ENCODE measurements at regions not wholly inside any gene's neighbourhood (a gene's known extent, or its start where the extent isn't known, plus 50 kb on each side); places are given as distances from the start of the nearest gene placed in this dataset.

- H3K27ac Mint-ChIP-seq: no peak overlapping the region
- peaks cover 37 to 46% of the 10 kb centered on the region in 2 donors for H3K27me3 Mint-ChIP-seq
- peaks cover 4 to 6% of the 10 kb centered on the region in 2 donors for H3K4me1 Mint-ChIP-seq (ENCODE audit: low read depth in 2 of 2)
- H3K36me3 Mint-ChIP-seq (ENCODE audit: insufficient read depth): no peaks in the 10 kb centered on the region
- DNase-seq (no peak), ATAC-seq (replicated peaks) (no peak)
- no peak overlapping the region for H3K4me3 Mint-ChIP-seq
- H3K9me3 Mint-ChIP-seq: peaks cover 0 to 4% of the 10 kb centered on the region in 2 donors
Measured at GRCh38 chr9:86668488-86668887, 278.8 kb downstream of the GAS1 start.

GRCh38 chr9:86667307-86667706 is 280.0 kb downstream of the GAS1 start:
- ATAC-seq (replicated peaks) (no peak), DNase-seq (no peak)
- no peak overlapping the region for H3K4me3 Mint-ChIP-seq
- H3K27me3 Mint-ChIP-seq: peaks cover 41 to 46% of the 10 kb centered on the region in 2 donors
- peaks cover 4 to 6% of the 10 kb centered on the region in 2 donors for H3K4me1 Mint-ChIP-seq (ENCODE audit: low read depth in 2 of 2)
- H3K36me3 Mint-ChIP-seq (ENCODE audit: insufficient read depth): no peaks in the 10 kb centered on the region
- H3K9me3 Mint-ChIP-seq: peaks cover 0 to 4% of the 10 kb centered on the region in 2 donors
- H3K27ac Mint-ChIP-seq: no peak overlapping the region

- Mint-ChIP-seq H3K27ac (no peak overlapping the region), H3K4me1 (ENCODE audit: low read depth in 2 of 2) (peaks cover 6 to 8% of the 10 kb centered on the region in 2 donors), H3K9me3 (peaks cover 0 to 4% of the 10 kb centered on the region in 2 donors), H3K4me3 (no peak overlapping the region), H3K27me3 (peaks cover 43% of the 10 kb centered on the region in 2 donors), H3K36me3 (ENCODE audit: insufficient read depth) (no peaks in the 10 kb centered on the region)
- no peak for DNase-seq
- no peak for ATAC-seq (replicated peaks)
Measured at GRCh38 chr9:86665416-86665815, 281.9 kb downstream of the GAS1 start.

- no peak for DNase-seq
- peaks cover 12 to 13% of the 10 kb centered on the region in 2 donors for H3K4me1 Mint-ChIP-seq (ENCODE audit: low read depth in 2 of 2)
- H3K36me3 Mint-ChIP-seq (ENCODE audit: insufficient read depth): no peaks in the 10 kb centered on the region
- peaks cover 0 to 4% of the 10 kb centered on the region in 2 donors for H3K9me3 Mint-ChIP-seq
- ATAC-seq (replicated peaks): no peak
- H3K4me3 Mint-ChIP-seq: no peak overlapping the region
- no peak overlapping the region for H3K27ac Mint-ChIP-seq
- peaks cover 38 to 43% of the 10 kb centered on the region in 2 donors for H3K27me3 Mint-ChIP-seq
Measured at GRCh38 chr9:86664603-86665002, 282.7 kb downstream of the GAS1 start.

GRCh38 chr9:86663905-86664304 is 283.4 kb downstream of the GAS1 start:
- ATAC-seq (replicated peaks): no peak
- Mint-ChIP-seq H3K9me3 (peaks cover 0 to 4% of the 10 kb centered on the region in 2 donors), H3K36me3 (ENCODE audit: insufficient read depth) (no peaks in the 10 kb centered on the region), H3K27me3 (peaks cover 33 to 38% of the 10 kb centered on the region in 2 donors), H3K4me3 (no peak overlapping the region), H3K27ac (no peak overlapping the region), H3K4me1 (ENCODE audit: low read depth in 2 of 2) (peaks cover 12 to 13% of the 10 kb centered on the region in 2 donors)
- DNase-seq: no peak

GRCh38 chr9:86662890-86663468 is 284.3 kb downstream of the GAS1 start:
- Mint-ChIP-seq H3K4me1 (ENCODE audit: low read depth in 2 of 2) (peaks cover 12 to 13% of the 10 kb centered on the region in 2 donors), H3K27me3 (peaks cover 32 to 38% of the 10 kb centered on the region in 2 donors), H3K4me3 (no peak overlapping the region), H3K27ac (no peak overlapping the region), H3K9me3 (peaks cover 0 to 4% of the 10 kb centered on the region in 2 donors), H3K36me3 (ENCODE audit: insufficient read depth) (no peaks in the 10 kb centered on the region)
- DNase-seq (no peak), ATAC-seq (replicated peaks) (no peak)

GRCh38 chr9:86660146-86660943 is 287.0 kb downstream of the GAS1 start:
- Mint-ChIP-seq H3K4me1 (ENCODE audit: low read depth in 2 of 2) (peaks cover 6 to 9% of the 10 kb centered on the region in 2 donors), H3K27me3 (peaks cover 21 to 32% of the 10 kb centered on the region in 2 donors), H3K9me3 (no peaks in the 10 kb centered on the region), H3K36me3 (ENCODE audit: insufficient read depth) (no peaks in the 10 kb centered on the region), H3K4me3 (no peak overlapping the region), H3K27ac (no peak overlapping the region)
- no peak for DNase-seq
- no peak for ATAC-seq (replicated peaks)

- no peaks in the 10 kb centered on the region for H3K36me3 Mint-ChIP-seq (ENCODE audit: insufficient read depth)
- no peak for DNase-seq
- no peaks in the 10 kb centered on the region for H3K9me3 Mint-ChIP-seq
- no peak overlapping the region for H3K27ac Mint-ChIP-seq
- no peak overlapping the region for H3K4me3 Mint-ChIP-seq
- peaks cover 6 to 9% of the 10 kb centered on the region in 2 donors for H3K4me1 Mint-ChIP-seq (ENCODE audit: low read depth in 2 of 2)
- no peak for ATAC-seq (replicated peaks)
- H3K27me3 Mint-ChIP-seq: peaks cover 14 to 23% of the 10 kb centered on the region in 2 donors
Measured at GRCh38 chr9:86659413-86660046, 287.8 kb downstream of the GAS1 start.

- Mint-ChIP-seq H3K9me3 (no peaks in the 10 kb centered on the region), H3K4me1 (ENCODE audit: low read depth in 2 of 2) (peaks cover 3 to 4% of the 10 kb centered on the region in 2 donors), H3K27me3 (peaks cover 29 to 35% of the 10 kb centered on the region in 2 donors), H3K36me3 (ENCODE audit: insufficient read depth) (no peaks in the 10 kb centered on the region), H3K4me3 (no peak overlapping the region), H3K27ac (no peak overlapping the region)
- DNase-seq (no peak), ATAC-seq (replicated peaks) (no peak)
Measured at GRCh38 chr9:86655147-86655546, 292.2 kb downstream of the GAS1 start.

- ATAC-seq (replicated peaks) (no peak), DNase-seq (no peak)
- Mint-ChIP-seq H3K36me3 (ENCODE audit: insufficient read depth) (no peaks in the 10 kb centered on the region), H3K4me3 (no peak overlapping the region), H3K27me3 (peaks cover 29% of the 10 kb centered on the region in 2 donors), H3K9me3 (no peaks in the 10 kb centered on the region), H3K27ac (no peak overlapping the region), H3K4me1 (ENCODE audit: low read depth in 2 of 2) (no peaks in the 10 kb centered on the region)
Measured at GRCh38 chr9:86653466-86653865, 293.8 kb downstream of the GAS1 start.

- ATAC-seq (replicated peaks) (no peak), DNase-seq (no peak)
- Mint-ChIP-seq H3K27ac (no peak overlapping the region), H3K4me3 (no peak overlapping the region), H3K36me3 (ENCODE audit: insufficient read depth) (no peaks in the 10 kb centered on the region), H3K9me3 (no peaks in the 10 kb centered on the region), H3K4me1 (ENCODE audit: low read depth in 2 of 2) (no peaks in the 10 kb centered on the region), H3K27me3 (peaks cover 29% of the 10 kb centered on the region in 2 donors)
Measured at GRCh38 chr9:86652736-86653135, 294.6 kb downstream of the GAS1 start.

GRCh38 chr9:86649913-86650312 is 295.7 kb upstream of the TUT7 start:
- Mint-ChIP-seq H3K4me1 (ENCODE audit: low read depth in 2 of 2) (no peaks in the 10 kb centered on the region), H3K4me3 (no peak overlapping the region), H3K27me3 (peaks cover 18 to 24% of the 10 kb centered on the region in 2 donors), H3K27ac (no peak overlapping the region), H3K9me3 (no peaks in the 10 kb centered on the region), H3K36me3 (ENCODE audit: insufficient read depth) (no peaks in the 10 kb centered on the region)
- DNase-seq (no peak), ATAC-seq (replicated peaks) (no peak)

GRCh38 chr9:86648828-86649170 is 294.6 kb upstream of the TUT7 start:
- Mint-ChIP-seq H3K4me1 (ENCODE audit: low read depth in 2 of 2) (no peaks in the 10 kb centered on the region), H3K4me3 (no peak overlapping the region), H3K27me3 (peaks cover 18 to 24% of the 10 kb centered on the region in 2 donors), H3K36me3 (ENCODE audit: insufficient read depth) (no peaks in the 10 kb centered on the region), H3K27ac (no peak overlapping the region), H3K9me3 (no peaks in the 10 kb centered on the region)
- DNase-seq (no peak), ATAC-seq (replicated peaks) (no peak)

Measured in effector memory CD8-positive, alpha-beta T cell (primary cell).